ENCODE measurements at regions not wholly inside any gene's neighbourhood (a gene's known extent, or its start where the extent isn't known, plus 50 kb on each side); places are given as distances from the start of the nearest gene placed in this dataset.
"Not testable (repeated sequence)": the region's sequence is repeated elsewhere in the genome, so short reads cannot be mapped to it uniquely, and the experiment has no call there.

DNA sequence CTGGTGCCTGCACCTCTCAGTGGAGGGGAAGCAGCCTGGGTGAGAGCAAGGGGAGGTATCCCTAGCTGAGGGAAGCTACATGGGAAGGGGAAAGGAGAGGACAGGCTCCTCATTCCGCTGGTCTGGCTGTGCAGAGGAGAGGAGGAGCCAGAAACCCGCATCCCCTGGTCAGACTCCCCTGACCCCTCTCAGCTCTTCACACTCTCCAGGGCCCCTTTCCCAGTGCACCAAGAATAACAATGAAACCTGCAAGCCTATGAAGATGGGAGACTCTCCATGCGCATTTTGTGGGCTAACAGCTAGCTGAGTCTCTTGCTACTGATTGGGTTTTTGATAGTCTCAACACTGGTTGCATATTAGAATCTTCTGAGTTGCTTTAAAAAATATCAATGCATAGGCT lies 319.9 kb upstream of the COBL start:
- no peak for DNase-seq

DNA sequence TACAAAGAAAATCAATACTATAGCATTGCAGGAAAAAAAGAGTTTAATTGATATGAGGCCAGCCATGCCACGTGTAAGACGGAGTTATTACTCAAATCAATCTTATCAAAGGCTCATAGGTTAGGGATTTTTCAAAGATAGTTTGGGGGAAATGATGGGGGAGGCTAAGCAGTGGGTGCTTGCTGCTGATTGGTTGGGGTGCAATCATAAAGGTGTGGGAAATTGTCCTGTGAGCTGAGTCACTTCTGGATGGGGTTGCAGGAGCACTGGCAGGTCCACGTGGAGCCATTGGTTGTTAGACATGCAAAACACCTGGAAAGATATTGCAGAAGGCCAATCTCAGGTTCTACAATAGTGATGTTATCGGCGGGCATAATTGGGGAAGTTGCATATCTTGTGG lies 319.2 kb upstream of the COBL start:
- DNase-seq = no peak

DNA sequence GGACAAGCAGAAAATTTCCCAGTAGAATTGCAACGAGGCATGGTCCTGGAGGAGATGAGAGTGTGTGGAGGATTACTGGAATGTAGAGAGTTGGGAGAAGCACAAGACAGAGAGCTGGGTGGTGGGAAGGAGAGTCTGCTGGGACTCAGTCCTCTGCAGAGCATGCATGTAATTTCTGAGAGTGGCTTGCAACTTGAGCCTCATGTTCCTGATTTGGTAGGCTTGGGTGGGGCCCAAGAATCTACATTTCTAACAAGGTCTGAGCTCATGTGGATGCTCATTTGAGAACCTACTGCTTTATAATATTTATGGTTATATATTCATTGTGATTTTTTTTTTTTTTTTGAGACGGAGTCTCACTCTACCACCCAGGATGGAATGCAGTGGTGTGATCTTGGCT lies 317.9 kb upstream of the COBL start:
- no peak for DNase-seq

DNA sequence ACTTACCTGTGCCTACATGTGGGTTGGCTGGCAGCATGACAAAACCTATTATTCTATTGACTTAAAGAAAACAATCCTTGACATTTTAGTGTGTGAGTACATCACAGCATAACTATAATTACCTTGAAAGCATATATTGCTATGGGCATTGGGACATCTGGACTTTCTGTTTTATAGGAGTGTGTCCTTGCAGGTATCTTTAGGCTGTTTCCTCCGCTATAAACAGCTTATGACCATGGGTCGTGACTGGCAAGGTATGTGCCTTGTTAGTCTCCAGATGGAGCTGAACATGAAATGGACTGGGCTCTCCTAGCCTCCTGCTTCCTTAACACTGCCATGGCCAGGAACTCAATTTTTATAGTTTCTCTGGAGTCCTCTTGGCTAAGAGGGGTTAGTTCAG lies 317.4 kb upstream of the COBL start:
- DNase-seq = no peak

DNA sequence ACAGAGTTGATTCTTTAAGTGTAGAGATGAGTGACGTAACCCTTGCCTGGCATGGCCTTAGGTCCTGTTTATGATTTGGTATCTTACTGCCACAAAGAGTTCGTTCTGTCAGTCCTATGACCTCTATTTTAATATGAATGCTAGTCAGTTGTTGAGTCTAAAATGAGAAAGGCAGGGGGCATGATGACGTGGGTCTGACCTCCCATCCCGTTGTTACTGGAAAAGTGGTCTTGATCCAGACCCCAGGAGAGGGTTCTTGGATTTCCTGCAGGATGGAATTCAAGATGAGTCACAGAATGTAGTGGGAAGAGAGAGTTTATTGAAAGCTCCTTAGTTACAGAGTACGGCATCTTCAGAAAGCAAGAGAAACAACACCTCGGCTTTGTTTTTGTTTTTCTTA lies 317.0 kb upstream of the COBL start:
- DNase-seq = no peak

DNA sequence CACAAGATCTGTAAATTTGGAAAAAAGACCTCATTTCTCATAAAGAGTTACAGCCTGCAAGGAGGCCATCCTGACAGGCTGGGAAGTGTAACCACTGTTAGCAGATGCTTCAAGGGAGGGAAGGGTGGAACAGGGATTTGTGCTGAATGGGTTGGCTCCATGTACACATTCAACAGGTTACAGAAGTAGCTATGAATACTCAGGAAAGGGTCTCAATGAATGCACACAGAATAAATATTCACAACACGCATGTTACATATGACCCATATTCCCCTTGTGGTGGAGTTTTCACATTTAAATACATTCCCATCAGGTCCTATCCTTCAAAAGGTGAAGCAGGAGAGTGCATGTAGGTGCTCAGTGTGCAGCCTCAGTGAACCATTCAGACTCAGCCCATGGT lies 316.4 kb upstream of the COBL start:
- DNase-seq = no peak

DNA sequence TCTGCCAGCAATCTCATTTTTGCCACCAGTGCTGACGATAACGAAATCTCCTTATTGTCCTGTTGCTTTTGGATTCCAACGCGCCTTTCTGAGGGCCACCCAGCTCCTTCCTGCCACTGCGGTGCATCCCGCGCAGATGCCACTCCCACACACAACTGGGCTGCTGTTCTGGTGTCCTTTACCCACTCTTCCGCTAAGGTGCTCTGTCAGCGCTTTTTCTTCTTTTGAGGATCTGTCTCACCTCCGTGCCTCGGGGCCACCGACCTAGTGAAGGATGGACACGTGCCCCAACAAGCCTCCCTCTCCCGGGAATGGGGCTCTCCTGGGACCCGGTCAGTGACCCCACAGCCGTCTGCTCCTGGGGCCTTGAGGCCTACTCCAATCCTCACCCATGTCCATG lies 314.3 kb upstream of the COBL start:
- no peak for DNase-seq

DNA sequence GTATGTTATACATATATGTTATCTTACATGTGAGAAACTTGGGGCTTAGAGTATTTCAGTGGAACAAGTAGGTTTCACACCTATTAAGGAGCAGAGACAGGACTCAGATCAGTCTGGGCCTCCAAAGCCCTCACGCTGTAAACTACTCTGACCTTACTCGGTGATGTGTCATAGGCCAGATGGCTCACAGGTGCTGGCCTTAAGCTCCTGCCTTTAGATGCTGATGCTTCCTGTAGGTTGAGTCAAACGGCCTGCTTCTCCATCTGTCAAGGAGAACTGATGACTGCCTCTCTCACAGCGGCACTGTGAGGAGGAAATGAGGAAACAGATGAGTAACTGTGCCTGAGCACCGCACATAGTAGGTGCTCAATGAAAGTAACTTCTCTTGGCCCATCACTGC lies 312.6 kb upstream of the COBL start:
- no peak for DNase-seq

DNA sequence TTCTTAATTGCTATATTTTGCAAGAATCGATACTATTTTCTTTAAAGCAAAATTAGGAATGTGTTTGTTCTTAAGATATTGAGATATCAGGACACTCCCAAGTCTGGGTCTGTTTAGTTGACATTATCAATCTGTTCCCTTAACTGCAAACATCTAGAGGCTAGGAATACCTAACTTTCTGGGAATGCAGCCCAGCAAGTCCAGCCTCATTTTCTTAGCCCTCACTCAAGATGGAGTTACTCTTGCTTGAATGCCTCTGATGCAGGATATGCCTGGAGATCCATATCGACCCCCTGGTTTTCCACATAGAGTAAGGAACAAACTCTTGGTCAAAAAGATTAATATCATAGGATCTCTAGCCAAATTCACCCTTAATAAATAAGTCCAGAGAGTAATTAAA lies 305.3 kb upstream of the COBL start:
- no peak for DNase-seq

DNA sequence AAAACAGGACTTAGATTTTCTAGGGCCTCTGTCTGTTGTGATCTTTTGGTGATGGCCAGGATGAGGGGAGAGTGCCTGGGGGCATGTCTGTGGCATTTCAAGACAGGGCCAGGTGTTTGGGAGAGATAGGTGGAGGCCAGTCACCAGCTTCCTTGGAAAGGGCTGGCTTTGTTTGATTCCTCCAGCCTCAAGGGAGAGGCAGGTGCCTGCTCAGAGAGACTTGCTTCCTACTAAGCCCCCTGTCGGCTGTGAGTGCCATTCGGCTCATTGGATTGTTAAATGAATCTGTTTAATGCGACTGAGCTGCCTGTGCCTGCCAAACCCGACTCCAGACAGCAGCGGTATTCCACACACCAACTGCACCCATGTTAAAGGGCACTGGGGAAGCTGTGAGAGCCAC lies 304.1 kb upstream of the COBL start:
- no peak for DNase-seq

DNA sequence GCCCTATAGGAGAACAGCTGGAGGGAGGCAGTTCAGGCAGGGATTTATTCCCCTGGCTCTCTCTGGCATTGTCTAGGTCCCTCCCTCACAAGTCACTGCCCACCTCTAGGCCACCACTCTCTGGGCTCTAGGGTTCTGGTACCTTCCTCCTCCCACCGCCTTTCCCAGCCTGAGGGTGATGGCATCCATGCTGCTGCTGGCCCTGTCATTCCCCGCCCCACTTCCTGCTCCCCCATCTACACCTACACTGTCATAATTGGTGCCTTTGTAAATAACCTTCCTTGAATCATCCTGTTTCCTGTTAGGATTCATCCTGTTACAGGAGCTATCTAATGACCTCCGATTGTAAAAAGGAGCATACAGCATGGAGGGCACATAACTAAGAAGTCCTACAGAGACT lies 303.3 kb upstream of the COBL start:
- no peak for DNase-seq

DNA sequence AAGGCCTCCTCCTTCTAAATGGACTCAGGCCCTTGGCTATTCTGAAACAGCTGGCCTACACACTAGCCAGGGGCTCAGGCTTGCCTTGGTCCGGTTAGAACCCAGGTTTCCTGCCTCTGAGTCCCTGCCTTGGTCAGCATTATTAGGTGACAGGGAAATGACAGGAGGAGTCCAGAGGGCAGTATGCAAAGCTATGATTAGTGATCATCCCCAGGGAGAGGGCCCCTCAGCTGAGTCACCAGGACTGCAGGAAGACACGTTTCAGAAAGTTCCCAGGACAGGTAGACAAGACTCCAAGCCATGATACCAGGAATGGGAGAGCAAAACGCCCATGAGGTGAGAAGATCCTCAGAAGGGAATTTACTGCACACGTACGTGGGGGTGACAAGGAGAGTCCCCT lies 301.1 kb upstream of the COBL start:
- no peak for DNase-seq

DNA sequence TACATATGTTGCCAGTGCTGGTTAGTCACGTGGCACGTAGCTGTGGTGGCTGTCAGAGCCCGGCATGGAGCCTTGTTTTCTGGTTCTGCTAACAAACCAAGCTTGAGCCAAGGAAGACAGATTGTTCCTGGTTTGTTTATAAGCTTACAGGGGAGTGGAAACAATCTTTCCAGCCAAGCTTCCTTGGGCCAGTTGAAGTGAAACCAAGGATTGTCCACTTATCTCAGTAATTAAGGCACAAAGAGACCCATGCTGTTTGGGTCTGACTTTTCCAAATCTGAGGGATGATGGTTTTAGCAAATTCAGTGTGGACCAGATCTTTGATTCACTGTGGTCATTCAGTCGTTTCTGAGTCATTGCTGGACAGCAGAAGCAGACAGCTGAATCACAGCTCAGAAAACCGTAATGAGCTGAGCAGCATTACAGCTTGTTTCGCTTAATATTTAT lies 297.3 kb upstream of the COBL start:
- DNase-seq = no peak

DNA sequence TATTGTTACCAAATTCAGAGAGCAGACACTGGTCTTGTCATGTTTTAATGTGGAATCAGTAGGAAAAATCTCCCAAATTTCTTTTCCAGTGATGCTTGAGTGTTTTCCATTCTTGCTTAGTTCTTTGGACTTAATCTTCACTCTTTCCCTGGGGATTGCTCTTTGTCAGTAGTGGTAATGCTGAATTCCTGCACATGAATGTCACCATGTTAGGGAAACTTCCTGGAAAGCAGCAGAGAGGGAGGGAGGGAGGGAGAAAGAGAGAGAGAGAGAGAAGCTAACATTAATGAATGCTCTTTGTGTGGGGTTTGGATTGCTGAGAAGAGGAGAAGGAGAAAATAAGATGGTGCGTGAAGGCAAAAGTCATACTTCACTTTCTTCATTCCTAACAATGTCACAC lies 295.3 kb upstream of the COBL start:
- DNase-seq = no peak

DNA sequence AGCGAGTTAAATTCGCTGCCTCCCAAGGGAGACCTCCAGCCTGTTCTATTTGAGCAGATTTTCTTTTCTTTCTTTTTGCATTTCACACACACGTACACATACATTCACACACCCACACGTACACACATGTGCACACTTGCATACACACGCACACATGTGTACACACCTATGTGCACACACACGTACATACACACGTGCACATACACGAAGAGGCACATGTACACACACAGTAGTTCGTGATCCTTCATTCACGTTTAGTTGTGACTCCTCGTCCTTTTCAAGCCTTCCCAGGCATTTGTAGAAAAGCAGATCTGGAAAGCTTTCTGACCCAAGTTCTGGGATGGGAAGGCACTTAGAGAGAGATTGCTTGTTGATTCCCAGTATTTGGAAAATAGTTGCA lies 290.8 kb upstream of the COBL start:
- no peak for DNase-seq

DNA sequence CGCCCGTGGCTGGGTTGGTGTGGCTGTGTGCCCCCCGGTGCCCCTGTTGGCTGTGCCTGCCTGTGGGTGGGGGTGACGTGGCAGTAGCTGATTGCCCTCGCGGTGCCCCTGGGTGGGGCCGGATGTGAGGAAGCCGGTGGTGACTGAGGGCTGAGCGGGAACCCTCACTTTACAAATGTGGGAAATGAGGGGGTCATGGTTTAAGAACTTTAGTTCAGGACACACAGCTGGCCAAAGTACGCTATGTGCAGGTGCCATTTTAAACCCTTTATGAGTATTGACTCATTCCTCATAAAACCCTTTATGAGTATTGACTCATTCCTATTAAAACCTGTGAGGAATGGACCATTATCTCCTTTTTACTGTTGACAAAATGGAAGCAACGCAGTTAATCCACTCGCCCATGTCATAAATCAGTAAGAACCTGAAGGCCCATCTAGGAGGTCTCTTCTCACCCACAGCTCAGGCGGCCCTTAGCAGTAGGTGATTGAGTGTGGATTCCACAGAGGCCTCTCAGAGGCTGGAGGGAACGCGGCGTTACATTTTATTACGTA lies 290.1 kb upstream of the COBL start:
- DNase-seq = no peak

DNA sequence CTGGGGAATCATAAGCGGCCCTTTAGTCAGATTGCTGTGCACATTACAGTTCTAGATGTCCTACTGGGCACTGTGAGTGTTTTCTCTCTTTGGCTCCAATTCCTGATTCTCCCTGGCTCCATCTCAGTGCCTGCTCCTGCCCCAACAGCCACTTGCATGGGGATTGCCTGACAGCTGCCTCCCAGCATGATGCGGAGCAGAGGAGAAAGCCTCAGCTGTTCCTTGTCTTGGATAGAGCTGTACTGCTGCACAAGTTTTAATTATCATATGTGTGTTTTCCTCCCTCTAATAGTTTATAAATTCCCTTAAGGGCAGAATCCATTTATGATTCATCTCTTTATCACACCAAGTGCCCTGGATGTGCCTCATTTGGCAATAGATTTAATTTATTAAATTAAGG lies 285.8 kb upstream of the COBL start:
- DNase-seq = no peak

DNA sequence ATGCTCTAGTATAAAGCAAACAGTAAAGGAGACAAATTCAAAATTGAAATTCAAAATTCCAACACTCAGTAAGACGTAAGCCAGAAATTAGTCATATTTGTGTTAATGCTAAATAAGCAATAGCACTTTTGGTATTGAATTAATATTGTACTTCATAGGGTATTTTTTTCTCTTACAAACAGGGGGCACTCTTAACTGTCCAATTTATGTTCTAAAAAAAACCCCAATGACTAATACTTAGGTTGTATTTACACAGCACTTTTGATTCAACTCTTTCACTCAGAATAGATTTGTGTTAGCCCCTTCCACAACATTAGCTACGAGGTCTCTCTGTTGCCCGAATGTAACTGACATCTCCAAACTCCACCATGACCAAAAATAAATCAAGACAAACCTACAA lies 284.9 kb upstream of the COBL start:
- no peak for DNase-seq

DNA sequence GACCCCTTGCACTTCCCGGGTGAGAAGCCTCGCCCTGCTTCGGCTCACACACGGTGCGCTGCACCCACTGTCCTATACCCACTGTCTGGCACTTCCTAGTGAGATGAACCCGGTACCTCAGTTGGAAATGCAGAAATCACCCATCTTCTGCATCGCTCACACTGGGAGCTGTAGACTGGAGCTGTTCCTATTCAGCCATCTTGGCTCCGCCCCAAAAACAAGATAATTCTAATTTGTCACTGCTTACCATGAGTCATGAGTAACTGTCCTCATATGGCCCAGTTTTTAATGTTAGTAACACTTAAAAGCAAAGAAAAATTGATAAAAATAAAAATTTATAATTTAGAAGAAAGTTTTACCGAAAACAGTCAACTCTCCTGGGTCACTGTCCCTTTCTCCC lies 283.3 kb upstream of the COBL start:
- DNase-seq = not testable (repeated sequence)

DNA sequence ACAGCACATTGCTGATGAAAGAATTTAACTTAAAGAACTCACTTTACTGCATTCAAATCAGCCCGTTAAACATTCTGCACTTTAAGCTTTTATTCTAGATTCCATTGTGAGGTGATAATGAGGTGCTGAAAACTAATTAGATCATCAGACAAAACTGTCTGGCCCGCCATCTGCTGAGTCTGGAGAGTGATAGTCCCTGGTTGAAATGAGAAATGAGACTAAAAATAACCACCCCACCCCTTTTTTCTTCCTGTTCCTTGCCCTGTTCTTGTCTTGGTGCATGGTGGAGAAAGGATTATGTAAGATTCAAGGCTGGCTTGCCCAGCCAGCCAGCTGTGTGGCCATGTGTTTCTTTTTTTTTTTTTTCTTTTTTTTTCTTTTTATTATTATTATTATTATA lies 277.0 kb upstream of the COBL start:
- no peak for DNase-seq

DNA sequence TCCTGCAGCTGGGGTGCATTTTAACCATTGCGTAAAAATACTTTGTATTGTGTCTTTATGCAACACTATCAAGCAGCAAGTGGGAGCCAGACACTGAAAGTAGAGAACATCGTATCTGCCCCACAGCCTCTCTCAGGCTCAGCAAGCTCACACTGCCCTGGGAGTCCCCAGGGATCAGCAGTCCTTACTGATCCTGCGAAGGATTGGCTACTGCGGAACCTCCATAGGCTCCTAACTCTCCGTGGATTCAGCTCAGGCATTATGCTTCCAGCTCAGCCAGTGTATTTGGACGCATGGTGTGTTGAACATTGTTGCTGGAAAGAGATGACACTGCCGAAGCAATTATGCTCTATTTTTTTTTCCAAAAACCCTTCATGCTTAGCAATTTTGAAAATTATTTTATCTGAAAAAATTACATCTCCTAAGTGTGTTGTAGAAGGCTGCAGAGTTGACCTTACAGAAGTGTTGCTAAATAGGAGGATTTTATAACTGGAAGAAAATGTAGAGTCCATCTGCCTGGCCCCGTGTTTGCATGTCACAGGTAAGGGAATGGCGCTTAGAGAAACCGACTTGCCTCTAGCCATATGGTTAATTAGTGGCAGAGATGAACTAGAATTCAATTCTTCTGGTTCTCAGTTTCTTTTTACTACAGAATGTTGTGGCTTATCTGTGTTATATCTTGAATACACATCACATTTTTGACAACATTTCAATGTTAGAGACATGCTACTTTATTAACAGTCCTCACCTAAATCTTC lies 276.4 kb upstream of the COBL start:
- DNase-seq = no peak

DNA sequence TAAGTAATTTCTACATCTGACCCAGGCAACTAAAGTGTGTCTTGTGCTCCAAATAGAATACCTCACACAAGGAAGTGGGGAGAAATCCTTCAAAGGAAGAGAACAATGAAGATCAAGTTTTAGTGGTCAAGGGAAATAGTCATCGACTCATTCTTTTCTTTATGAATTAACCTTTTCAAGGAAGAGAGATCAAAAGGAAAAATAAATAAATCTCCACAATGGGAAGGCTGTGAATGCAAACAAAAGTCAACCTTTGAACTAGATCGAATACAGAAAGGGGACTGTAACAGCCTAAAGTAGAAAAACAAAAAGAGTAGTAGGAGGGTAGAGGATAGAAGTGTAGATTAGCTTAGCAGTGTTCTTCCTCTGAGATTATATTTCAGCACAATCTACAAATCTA lies 274.6 kb upstream of the COBL start:
- DNase-seq = no peak

DNA sequence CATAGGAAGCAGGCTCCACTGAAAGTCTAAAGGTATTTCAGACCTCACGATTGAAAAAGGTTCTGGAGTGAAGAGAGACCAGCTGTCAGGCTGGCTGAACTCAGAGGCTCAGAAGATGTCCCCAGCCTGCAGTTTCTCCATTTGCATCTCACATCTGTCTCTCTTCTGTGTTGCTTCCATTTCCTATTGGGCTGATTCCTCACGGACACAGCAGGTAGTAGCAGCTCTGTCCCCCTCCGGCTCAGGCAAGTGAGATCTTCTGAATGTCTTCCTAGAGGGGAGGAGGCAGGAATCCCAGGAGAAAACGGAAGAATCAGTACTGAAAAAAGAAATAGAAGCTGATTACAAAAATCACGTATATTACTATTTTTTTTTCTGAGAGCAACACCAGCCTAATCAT lies 274.1 kb upstream of the COBL start:
- no peak for DNase-seq

DNA sequence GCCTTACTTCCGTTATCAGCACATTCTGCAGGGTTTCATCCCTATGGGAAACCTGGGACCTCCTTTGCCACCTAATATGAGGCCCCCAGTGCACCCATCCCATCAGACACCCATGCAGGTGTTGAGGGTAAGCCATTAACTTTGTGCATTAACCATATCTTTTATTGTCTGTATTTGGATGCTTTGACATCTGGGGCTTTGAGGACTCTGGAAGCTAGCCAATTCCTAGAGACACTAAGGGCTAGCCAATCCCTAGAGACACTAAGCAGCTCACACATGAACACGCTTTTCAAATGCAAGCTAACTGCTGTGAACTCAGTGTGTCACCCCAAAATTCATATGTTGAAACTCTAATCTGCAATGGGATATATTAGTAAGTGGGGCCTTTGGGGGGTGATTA lies 272.5 kb upstream of the COBL start:
- DNase-seq = no peak

DNA sequence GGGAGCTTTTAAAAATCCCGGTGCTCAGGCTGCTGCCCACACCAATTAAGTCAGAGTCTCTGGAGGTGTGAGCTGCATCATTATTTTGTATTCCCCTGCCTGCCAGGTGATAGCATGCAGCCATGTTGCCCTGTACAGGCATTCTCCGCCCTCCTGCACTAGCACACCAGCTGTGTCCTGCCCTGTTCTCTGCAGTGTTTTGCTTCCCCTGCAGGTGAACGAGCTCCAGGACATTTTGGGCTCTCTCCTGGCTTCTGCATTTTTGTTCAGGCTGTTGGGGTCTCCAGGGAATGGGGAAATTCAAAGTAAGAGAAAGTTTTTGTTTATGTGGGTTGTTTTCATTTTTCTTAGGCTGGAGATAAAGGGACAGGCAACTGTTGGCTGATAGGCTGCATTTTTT lies 271.0 kb upstream of the COBL start:
- DNase-seq = no peak
